ENCODE measurements at regions not wholly inside any gene's neighbourhood (a gene's known extent, or its start where the extent isn't known, plus 50 kb on each side); places are given as distances from the start of the nearest gene placed in this dataset.

DNA sequence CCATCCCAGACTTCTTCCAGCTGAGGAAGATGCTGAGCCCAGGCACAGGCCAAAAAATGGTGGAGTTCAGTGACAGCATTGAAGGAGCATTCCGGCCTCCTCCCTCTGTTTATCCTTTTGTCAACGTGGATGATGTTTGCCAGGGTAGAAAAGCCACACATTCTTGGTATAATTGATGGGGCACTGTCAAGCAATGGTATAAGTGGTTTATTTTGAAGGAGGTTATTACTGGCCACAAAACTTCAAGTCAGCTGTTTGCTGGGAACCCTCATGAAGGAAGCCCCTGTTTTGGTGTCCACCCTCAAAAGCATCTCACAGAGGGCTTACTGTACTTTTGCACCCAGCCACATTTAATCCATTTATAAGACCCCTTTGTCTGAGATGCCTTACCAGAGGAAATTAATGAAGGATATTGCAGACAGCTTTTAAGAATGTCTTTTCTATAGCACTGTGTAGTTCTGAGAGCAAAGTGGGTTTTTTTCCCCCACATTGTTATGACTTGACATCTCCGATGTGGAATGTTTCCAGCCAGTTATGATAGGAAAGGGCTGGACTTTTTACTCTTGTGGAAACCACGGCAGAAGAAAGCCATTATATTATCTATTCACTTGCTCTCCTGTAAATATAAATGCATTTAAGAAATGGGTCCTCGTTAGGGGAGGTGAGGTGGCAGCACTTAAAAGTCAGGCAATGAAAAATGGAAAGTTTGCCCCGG, 95.5 kb upstream of the SPATA31D4 start:
- TF ChIP-seq ZNF274 (IDR thresholded peaks at IDR 0.05; ENCODE audit: low read depth, low read length) (no peak), YY1 (IDR thresholded peaks at IDR 0.05; ENCODE audit: insufficient read depth, insufficient read length) (no peak), SUZ12 (IDR thresholded peaks at IDR 0.05; ENCODE audit: extremely low read depth, insufficient read depth, insufficient read length) (no peak)

All from NT2/D1 (cell line).